Dermis microvascular lymphatic vessel endothelial cell (primary cell): ENCODE measurements at regions not wholly inside any gene's neighbourhood (a gene's known extent, or its start where the extent isn't known, plus 50 kb on each side); places are given as distances from the start of the nearest gene placed in this dataset.
"Not testable (repeated sequence)": the region's sequence is repeated elsewhere in the genome, so short reads cannot be mapped to it uniquely, and the experiment has no call there.

Source experiments
- DNase-seq, 2 donors: peaks; one replicate each; pipeline versions ENCODE4 v3.0.0 to v3.0.0-alpha.2; 2010; ENCODE audit warnings: low read depth in 2 of 2

DNA sequence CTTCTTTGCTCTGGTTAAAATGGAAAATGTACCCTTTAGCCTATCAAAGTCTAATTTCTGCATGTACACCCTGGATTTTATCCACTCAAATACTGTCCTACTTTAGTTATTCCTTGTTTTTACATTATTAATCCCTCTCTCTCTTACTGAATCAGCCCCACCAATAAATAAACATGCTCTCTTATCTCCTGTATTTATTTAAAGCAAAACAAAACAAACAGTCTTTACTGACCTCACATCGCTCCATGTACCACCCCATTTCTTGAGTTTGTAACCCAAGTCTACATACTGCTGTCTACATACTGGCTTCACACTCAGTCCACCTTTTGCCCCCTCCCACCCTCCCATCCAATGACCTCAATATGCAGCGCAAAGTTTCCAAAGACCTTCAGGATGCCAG, 113.3 kb upstream of the RORA start:
- no peak for DNase-seq

DNA sequence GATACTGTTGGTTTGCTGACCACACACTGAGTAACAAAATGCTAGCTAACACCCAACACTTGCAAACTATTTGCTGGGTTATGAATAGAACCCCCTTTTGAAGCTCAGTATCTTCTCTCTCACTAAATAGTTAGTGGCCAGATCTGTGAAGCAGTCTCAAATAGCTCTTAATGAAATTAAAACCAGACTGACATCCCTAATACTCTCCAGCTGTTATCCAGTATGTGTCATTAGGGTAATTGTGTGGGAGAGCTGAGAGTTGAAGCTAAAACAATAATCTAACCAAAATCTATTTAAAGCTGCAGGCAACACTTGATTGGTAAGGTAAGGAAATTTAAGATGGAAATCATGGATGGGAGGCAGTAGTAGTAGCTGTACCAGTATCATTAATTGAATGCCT, 110.4 kb upstream of the RORA start:
- no peak for DNase-seq

DNA sequence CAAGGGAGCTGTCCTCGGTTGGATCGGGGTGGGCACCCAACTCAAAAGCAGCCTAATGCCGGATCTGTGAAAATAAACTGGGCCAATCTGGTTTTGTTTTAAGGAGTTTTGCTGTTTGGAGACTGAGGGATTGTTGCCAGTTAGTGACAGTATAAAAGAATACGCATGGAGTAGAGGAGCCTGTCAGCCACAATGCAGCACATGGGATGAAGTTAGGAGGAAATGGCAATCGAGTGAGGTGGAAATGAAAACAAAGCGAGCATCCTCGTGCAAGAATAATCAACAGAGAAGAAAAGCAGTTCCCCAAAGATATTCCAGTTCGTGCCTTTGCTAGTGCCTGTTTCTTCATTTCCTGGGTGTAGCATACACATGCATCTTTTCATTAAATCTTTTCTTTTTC, 108.4 kb upstream of the RORA start:
- no peak for DNase-seq

DNA sequence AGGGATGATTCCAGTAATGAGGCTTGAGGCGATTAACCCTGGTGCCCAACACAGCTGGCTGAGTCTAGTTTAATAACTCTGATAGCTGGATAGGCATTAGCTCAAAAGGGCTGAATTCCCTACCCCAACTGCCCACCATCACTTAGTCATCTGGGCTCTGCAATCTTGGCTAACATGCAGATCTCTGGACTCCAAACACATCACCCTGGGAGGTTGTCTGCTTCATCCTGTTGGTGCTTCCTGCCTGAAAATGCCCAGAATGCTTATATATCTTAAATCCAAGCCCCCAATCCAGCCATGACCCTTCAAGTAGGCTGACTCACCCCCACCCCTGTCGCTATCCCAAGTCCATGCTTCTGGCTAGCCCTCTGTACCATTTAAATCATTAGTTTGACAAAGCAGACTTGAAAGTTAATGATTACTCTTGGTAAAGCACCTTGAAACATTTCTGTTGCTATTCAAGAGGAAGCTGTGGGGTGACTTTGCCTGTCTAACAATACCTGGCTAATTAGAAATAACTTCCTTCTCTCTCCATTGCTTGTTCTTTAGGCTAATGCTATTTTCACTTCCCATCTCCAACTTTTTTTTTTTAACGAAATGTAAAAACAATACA, 107.0 kb upstream of the RORA start:
- no peak for DNase-seq

DNA sequence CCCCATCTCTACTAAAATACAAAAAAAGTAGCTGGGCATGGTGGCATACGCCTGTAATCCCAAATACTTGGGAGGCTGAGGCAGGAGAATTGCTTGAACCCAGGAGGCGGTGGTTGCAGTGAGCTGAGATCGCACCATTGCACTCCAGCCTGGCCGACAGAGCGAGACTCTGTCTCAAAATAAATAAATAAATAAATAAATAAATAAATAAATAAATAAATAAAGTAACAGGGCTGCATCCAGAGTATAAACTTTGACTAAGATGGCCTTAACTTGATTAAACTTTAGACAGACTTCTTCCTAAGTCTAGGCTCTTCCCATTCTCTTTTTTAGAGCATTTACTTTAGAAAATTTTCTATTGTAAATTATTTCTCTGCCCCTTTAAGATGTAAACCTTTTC, 105.6 kb upstream of the RORA start:
- DNase-seq = not testable (repeated sequence)

DNA sequence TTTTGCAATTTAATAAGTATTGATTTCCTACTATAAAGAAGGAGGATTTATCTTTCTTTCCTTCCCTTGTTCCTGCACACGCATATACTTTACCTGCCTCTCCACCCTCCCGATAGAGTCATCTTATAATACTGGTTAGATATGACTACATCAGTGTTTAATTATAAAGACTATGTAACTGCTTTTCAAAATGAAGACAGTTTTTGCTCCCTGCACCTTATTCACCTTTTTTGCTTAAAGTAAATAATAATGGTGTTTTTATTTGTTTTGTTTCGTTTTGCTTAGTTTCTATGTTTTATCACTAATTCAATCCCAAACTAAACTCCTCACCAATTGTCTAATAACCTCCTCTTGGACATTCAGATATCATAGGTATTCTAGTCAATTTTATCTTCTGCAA, 101.9 kb upstream of the RORA start:
- no peak for DNase-seq

DNA sequence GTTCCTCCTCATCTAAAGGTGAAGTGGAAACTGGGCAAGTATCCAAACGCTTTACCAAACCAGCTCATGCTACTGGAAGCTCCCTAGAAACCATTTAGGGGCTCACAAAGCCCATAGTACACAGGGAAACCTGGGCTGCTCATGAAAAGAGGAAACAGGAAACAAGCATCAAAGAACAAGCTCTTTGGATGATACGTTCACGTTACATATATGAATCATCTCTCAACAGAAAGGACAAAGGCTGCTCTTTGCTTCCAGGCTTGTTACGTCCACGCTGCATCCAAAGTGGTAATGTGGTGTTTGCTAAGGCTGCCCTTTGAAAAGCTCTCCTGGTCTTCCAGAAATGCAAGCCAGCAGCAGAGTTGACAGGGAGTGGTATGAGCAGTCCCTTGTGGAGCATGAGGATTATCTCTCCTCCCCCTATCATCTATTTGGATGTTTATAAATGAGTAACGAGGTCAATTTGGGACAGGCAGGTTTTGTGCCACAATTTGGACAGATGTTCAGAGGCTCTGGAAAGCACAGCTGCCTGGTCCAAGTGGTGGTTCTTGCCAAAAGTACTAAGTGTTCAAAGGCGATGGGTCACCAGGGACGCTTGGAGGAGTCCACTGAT, 98.0 kb upstream of the RORA start:
- peak; percentile 5 to 45 for DNase-seq

DNA sequence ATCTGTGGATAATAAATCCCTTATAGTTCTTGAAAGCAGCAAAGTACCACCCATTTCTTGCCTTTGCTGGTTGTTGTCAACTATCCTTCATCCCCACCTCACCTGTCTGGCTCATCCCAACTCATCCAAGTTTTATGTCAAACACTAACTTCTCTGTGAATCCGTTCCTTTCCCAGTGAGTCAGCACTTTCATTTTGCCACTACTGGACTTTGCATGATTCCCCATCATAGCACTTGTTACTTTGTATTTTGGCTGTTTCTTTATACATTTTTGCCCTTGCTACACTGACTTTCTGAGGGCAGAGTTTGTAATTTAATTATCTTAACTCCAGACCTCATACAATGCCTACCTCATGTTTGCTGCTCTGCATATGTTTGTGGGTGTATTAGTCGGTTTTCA, 90.8 kb upstream of the RORA start:
- DNase-seq = no peak

DNA sequence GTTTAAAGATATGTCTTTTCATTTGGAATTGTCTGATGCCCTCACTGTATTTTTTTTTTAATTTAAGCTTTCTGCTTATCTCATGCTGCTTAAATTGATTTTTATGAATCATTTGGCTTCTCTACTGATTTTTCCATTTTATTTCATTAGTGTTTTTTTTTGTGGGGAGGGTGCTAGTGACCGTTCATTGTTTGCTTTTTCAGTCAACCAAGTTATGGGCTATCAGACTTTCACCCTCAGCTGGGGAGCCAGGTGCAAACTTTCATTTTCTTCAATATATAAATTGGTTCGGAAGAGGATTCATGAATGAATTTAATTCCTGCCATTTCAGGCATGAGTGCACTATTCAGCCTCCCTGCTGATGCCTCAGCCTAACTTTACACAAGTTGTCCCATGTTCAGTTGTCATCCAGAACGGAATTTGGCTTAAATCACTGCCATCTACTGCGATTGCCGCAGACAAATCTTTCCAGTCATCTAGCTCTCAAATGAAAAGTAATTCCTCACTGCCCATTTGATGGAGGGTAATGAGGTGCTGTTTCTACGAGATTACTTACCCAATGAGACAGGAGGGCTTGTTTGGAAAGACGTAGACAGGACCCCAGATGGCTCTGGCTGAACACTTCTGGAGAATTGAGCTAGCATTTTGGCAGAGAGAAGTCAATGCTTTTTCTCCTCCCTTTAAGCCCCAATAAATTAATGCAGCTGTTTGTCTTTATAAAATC, 89.9 kb upstream of the RORA start:
- no peak for DNase-seq

DNA sequence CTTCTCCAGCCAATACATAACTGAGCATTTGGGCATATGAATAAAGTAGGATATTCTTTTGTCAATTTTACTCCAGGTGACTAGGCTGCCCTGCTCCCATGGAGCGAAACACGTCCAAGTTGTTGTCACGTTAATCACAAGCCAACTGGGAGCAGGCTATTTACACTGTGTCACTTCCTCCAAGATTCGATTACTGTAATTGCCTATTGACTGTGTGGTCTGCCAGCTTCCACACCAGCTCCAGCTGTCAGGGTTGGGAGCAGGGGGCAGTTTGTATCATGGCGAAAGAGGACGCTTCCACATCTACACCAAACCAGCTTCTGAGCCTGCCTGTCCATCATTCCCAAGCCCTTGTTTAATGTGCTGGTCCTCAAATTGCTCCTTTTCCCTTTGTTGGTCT, 89.2 kb upstream of the RORA start:
- DNase-seq = no peak

DNA sequence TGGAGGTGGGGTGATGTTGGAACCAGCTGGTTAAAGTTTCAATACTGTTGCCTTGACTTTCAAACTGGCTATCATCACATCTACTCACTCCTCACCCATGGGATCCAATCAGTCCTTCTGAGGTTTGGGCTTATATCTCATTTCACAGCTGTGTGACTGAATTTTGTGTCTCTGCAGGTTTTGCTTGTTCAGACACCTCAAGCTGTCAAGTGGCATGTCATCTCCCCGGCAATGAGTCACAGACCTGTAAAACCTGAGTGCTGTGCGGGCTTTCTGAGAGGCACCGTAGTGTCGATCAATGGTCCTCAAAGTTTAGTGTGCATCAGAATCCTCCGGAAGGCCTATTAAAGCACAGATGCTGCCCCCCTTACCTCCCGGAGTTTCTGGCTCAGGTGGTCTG, 86.4 kb upstream of the RORA start:
- DNase-seq = no peak

DNA sequence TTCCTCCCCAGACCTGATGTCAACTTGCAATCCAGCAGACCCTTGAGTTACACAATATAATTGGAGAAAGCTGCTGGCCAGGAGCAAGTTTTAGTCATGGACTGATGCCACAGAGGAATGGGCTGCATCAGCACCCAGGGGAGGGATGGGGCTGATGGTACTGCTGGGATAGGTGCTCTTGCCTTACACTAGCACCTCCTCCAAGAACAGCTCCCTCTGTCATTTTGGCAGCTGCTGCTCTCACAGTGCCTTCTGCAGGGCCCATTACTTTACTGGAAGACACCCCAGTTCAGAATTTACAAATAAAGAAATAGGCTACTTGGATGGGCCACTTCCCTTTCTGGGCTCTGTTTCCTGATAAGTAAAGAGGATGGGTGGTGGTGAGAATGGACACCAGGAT, 85.3 kb upstream of the RORA start:
- DNase-seq = no peak

DNA sequence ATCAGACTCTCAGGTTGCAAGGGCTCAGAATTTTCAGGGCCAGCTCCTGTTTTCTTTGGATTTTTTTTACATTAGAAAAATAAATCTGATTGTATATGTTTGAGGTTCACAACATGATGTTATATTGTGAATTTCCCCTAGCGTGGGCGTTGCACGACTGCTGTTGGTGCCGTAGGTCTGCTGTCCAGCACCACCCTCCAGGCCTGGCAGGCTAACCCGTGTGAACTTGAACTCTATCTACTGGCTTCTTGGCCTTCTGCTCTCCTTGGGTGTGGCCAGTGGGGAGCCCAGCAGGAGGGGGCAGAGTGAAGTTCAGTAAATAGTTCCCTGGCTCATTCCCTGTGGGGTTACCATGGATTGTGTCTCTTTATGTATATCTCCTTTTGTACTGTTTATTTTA, 80.5 kb upstream of the RORA start:
- no peak for DNase-seq

DNA sequence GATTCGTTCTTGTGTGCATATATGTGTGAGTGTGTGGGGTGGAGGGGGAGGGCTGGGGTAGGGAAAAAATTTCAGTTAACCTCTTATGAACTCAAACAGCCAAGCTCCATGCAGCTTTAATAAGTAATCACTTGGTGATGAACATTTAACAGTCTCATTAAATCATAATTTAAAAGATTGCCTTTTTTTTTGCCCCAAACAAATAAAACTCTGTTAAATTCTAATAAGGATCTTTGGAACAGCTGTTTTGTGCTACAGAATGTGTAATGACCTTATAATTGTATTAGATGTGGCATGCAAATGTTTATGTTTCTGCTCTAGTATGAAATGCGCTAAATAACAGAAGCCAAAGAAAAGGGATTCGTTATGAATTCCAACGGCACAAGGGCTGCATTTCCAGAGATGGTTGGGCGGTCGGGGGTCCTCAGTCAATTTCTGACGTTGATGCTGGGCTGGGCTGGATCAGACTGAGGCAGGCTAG, 80.0 kb upstream of the RORA start:
- DNase-seq = no peak

DNA sequence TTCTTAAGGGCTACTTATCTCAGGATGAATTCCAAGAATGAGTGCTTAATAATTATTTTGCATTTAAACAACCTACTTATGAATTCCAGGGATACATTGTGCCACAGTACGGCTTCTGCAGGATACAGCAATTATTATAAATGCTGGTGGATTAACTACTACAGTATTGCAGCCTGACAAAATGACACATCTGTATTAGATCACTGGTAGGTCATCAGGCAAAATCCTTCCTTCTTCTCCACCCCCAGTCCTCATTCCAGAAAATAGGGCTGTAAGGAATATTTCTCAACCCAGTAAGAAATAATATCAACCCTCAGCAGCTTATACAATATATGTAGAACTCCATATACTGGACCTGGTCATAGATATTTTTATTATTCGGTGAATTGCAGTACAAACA, 79.3 kb upstream of the RORA start:
- no peak for DNase-seq

DNA sequence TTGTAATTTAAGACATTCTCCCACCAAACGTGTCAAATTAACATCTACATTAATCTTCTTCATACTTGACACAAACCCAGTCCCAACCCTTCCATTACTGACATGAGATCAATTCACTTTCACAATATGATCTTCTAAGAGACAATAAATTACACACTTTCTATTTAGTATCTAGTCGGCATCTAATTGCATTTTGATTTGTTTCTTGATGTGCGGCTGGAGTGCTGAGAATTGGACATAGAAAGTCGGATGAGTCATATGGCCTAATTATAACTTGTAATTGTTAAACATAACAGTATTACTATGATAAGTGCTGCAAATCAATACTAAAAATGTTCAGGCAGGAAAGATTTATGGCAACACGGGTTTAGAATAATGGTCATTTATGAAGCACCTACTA, 78.4 kb upstream of the RORA start:
- no peak for DNase-seq

DNA sequence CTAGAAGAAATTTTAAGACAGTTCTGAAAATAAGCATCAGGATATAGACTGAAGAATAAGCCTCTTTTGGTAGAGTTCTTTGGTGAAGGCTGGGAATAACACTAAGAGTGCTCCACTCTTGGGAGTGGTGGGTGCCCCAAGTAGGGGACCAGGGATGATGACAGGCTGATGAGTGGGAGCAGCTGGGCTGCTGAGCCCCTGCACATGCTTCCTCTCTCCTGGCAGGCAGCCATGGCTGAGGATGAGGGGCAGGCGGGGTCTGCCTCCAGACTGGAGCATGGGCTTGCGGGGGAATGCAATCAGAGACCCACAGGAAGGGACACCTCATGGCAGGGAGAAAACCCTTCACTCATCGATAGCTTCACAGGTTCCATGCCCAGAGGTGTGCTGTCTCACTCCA, 72.6 kb upstream of the RORA start:
- DNase-seq = no peak

DNA sequence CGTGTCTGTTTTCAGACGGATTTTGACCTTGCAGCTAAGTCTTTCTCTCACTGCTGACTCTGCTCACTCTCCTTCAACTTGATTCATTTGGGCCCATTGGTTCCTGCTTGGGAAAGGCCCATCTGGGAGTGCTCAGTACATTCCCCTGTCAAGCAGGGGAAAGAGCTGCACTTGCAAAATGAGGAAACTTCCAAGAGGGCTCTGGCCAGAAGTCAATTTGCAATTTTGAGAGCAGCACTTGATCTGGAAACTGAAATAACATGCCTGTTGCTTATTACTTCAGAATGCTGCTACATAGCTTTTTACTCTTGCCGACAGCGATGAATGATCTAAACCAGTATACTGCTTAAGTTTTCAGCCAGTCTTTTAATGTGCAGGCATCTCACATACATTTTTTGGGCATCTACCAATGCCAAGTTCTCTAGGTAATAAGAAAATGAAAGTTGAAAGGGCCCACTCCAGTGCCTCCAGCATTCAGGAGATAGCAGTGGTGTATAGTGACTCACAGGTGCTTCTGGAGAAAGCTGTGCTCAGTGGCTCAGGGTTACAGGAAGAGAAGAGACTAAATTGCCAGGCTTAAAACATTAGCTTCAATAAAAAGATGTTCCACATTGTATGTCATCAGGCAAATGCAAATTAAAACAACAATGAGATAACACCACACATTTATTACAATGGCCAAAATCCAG, 70.1 kb upstream of the RORA start:
- no peak for DNase-seq

DNA sequence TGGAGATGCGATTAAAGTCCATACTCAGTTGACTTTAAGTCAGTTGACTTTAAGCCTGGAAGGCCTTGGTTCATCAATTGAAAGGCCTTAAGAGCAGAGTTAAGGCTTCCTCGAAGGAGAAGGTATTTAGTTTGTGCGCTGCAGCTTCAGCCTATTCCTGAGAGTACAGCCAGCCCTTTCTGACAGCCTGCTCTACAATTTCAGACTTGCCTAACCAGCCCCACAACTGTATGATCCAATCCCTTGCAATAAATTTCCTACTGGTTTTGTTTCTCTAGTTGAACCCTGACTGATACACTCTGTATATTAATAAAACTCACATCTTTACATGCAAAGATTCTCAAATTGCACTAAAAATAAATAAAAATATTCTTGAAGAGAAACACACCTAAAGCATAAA, 66.1 kb upstream of the RORA start:
- DNase-seq = no peak

DNA sequence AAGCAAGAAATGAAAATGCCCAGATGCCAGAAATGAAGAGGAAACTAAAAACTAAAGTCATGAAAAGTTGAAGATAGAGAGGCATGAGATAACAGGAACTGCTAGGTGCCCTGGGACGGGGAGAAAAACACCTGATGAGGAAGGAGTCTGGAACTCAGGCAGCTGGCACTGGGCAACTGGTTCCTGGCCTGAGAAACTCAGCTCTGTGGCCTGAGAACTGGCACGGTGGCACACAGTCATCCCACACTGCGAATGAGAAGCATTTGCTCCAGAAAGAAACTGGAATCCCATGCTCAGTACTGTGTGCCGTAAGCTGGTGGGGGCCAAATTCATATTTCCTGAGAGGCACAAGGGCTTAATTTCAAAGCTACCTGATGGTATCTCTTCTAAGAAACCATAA, 53.6 kb upstream of the RORA start:
- DNase-seq = no peak

DNA sequence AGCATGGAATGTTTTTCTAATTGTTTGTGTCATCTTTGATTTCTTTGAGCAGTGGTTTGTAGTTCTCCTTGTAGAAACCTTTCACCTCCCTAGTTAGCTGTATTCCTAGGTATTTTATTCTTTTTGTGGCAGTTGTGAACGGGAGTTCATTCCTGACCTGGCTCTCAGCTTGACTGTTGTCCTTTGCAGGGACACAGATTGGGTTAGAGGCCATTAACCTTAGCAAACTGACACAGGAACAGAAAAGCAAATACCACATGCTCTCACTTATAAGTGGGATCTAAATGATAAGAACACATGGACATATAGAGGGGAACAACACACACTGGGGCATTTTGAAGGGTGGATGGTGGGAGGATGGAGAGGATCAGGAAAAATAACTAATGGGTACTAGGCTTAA, 52.2 kb upstream of the RORA start:
- no peak for DNase-seq
